IPS DF 4.7 (cell line): ENCODE measurements at regions not wholly inside any gene's neighbourhood (a gene's known extent, or its start where the extent isn't known, plus 50 kb on each side); places are given as distances from the start of the nearest gene placed in this dataset.
A peak's percentile ranks its signal among the peaks of the same experiment; 100 is the strongest.
"Not testable (repeated sequence)": the region's sequence is repeated elsewhere in the genome, so short reads cannot be mapped to it uniquely, and the experiment has no call there.

ENCODE experiments used
- DNase-seq: peaks from one replicate; pipeline ENCODE4 v3.0.0-alpha.2; 2013; ENCODE audit warnings: low spot score; ENCODE audit errors: extremely low read depth

- no peak for DNase-seq
Measured at GRCh38 chr5:32928761-32929160, 217.6 kb downstream of the NPR3 start.

GRCh38 chr5:32931438-32931837 lies 220.3 kb downstream of the NPR3 start:
- not testable (repeated sequence) for DNase-seq

- no peak for DNase-seq
Measured at GRCh38 chr5:32932241-32932935, 221.3 kb downstream of the NPR3 start.

GRCh38 chr5:32933692-32934091 lies 222.6 kb downstream of the NPR3 start:
- DNase-seq = no peak

- DNase-seq = no peak
Measured at GRCh38 chr5:32934529-32934928, 223.4 kb downstream of the NPR3 start.

GRCh38 chr5:32935283-32935682 lies 224.2 kb downstream of the NPR3 start:
- no peak for DNase-seq

GRCh38 chr5:32936329-32936728 lies 225.2 kb downstream of the NPR3 start:
- no peak for DNase-seq

- peak; percentile 56 for DNase-seq
Measured at GRCh38 chr5:32942225-32942989, 231.3 kb downstream of the NPR3 start.

- no peak for DNase-seq
Measured at GRCh38 chr5:32949286-32949970, 238.3 kb downstream of the NPR3 start.

GRCh38 chr5:32951003-32951402 lies 239.9 kb downstream of the NPR3 start:
- DNase-seq = no peak

- DNase-seq = no peak
Measured at GRCh38 chr5:32951878-32952277, 240.8 kb downstream of the NPR3 start.

GRCh38 chr5:32952421-32952820 lies 241.3 kb downstream of the NPR3 start:
- DNase-seq = not testable (repeated sequence)

GRCh38 chr5:32953694-32954093 lies 242.6 kb downstream of the NPR3 start:
- no peak for DNase-seq

GRCh38 chr5:32955814-32956213 lies 244.7 kb downstream of the NPR3 start:
- DNase-seq = no peak

GRCh38 chr5:32960340-32961058 lies 249.4 kb downstream of the NPR3 start:
- no peak for DNase-seq

- DNase-seq = no peak
Measured at GRCh38 chr5:32961059-32961415, 249.9 kb downstream of the NPR3 start.

GRCh38 chr5:32964261-32964660 lies 253.1 kb downstream of the NPR3 start:
- DNase-seq = peak; percentile 19

GRCh38 chr5:32973646-32974045 lies 262.5 kb downstream of the NPR3 start:
- no peak for DNase-seq

GRCh38 chr5:32975656-32976375 lies 264.7 kb downstream of the NPR3 start:
- DNase-seq = no peak

- no peak for DNase-seq
Measured at GRCh38 chr5:32981061-32981460, 269.9 kb downstream of the NPR3 start.
